HL-60 (cell line): ENCODE measurements at regions not wholly inside any gene's neighbourhood (a gene's known extent, or its start where the extent isn't known, plus 50 kb on each side); places are given as distances from the start of the nearest gene placed in this dataset.

Experiments
- DNase-seq, 2 experiments: peaks; one replicate each; pipeline ENCODE4 v3.0.0-alpha.2; 2010 to 2020; ENCODE audit warnings: low read depth in 1 of 2, low spot score in 1 of 2
- H3K27ac ChIP-seq: fragments of 250-450 bp; sonication (Bioruptor Pico); replicated peaks from 2 replicates; pipeline ENCODE4 v1.5.1; 2020; ENCODE audit warnings: mild to moderate bottlenecking, moderate library complexity
- H3K27me3 ChIP-seq: fragments of 250-450 bp; sonication (Bioruptor Pico); 2 replicates; pipeline ENCODE4 v1.5.1; 2021; ENCODE audit warnings: mild to moderate bottlenecking, moderate library complexity; ENCODE audit not compliant: insufficient read depth, poor library complexity, severe bottlenecking
- H3K4me3 ChIP-seq: replicated peaks from 2 replicates; pipeline ENCODE4 v1.5.1; 2011; ENCODE audit warnings: mild to moderate bottlenecking, control low read depth, low read length; ENCODE audit not compliant: insufficient read depth
- CTCF ChIP-seq: IDR thresholded peaks from one replicate; pipeline ENCODE4 v1.5.1; 2011; ENCODE audit warnings: low read length, control low read depth, inconsistent platforms; ENCODE audit not compliant: insufficient read depth
- GABPA ChIP-seq: IDR thresholded peaks from 2 replicates; pipeline ENCODE4 v1.6.1; 2012; ENCODE audit warnings: low read depth
- POLR2AphosphoS5 ChIP-seq: IDR thresholded peaks from 2 replicates; pipeline ENCODE4 v1.6.1; 2012; ENCODE audit warnings: low read depth
- SPI1 ChIP-seq: IDR thresholded peaks from 2 replicates; pipeline ENCODE4 v1.6.1; 2012; ENCODE audit warnings: low read depth, mild to moderate bottlenecking, borderline replicate concordance
- TF ChIP-seq, protein P1 (sequence below): IDR thresholded peaks from 2 replicates; pipeline ENCODE4 v1.6.1; 2012; ENCODE audit warnings: low read depth; ENCODE audit not compliant: insufficient replicate concordance

- Histone ChIP-seq H3K4me3 (no peak overlapping the region), H3K27me3 (peaks cover 38% of the 10 kb centered on the region), H3K27ac (no peak overlapping the region)
- DNase-seq, result no peak
- TF ChIP-seq, protein P1, sequence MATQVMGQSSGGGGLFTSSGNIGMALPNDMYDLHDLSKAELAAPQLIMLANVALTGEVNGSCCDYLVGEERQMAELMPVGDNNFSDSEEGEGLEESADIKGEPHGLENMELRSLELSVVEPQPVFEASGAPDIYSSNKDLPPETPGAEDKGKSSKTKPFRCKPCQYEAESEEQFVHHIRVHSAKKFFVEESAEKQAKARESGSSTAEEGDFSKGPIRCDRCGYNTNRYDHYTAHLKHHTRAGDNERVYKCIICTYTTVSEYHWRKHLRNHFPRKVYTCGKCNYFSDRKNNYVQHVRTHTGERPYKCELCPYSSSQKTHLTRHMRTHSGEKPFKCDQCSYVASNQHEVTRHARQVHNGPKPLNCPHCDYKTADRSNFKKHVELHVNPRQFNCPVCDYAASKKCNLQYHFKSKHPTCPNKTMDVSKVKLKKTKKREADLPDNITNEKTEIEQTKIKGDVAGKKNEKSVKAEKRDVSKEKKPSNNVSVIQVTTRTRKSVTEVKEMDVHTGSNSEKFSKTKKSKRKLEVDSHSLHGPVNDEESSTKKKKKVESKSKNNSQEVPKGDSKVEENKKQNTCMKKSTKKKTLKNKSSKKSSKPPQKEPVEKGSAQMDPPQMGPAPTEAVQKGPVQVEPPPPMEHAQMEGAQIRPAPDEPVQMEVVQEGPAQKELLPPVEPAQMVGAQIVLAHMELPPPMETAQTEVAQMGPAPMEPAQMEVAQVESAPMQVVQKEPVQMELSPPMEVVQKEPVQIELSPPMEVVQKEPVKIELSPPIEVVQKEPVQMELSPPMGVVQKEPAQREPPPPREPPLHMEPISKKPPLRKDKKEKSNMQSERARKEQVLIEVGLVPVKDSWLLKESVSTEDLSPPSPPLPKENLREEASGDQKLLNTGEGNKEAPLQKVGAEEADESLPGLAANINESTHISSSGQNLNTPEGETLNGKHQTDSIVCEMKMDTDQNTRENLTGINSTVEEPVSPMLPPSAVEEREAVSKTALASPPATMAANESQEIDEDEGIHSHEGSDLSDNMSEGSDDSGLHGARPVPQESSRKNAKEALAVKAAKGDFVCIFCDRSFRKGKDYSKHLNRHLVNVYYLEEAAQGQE, result no peak
- TF ChIP-seq GABPA (no peak), CTCF (no peak), POLR2AphosphoS5 (no peak), SPI1 (no peak)
Measured at GRCh38 chr17:56674401-56674925, 81.0 kb downstream of the NOG start.

DNA sequence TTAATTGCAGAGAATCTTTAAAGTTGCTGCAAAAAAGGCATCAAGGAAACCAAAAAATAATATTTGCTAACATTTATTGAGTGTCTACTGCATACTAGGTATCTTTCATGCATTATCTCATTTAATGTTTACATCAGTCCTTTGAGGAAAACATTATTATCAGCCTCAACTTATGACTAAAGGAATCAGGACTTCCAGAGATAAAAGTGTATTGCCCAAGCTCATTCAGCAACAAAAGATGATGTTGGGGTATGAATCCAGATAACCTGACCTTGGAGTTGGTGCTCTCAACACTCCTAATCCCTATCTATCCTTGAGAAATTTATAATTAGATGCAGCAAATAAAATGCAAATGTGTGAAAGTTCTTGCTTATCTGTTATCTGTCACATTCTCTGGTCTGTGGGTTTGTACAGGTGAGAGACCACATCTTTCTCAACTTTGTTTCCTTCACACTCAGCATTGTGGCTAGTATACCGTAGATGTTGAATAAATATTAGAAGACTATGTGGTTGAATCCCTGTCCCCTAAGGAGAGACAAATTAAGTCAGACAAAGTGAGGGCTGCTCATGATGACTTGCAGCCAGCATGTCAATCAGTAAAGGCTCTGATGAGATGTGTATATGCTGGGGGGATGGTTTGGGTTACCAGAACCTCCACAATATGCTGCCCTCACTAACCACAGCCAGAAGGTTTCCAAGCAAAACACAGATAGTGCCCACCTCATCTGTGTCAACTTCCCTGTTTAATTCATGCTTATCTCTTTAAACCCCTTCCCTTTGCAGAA lies 82.6 kb downstream of the NOG start:
- TF ChIP-seq GABPA, result no peak
- no peak for TF ChIP-seq CTCF
- TF ChIP-seq POLR2AphosphoS5, result no peak
- TF ChIP-seq SPI1, result no peak
- TF ChIP-seq, protein P1, result no peak
- DNase-seq, result no peak
- no peak overlapping the region for H3K27ac ChIP-seq
- peaks cover 52% of the 10 kb centered on the region for H3K27me3 ChIP-seq
- H3K4me3 ChIP-seq, result no peak overlapping the region

DNA sequence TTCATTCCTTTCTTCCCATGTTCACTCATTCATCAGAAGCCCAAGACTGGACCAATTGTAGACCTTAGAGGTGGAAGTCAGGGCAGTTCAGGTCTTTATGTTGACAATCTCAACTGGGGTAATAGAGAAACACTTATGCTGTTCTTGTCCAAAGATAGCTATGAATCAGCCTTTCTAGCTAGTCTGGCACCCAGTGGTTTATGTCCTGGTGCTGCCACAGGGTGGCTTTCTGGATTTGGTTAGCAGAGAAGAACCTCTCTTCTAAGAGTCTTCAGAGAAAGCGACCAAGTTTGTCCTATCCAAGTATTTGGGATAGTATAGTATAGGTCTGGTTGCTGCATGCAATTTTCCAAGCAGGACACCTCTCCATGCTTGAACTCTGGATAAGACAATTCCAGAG lies 83.3 kb downstream of the NOG start:
- TF ChIP-seq POLR2AphosphoS5 (no peak), CTCF (no peak), SPI1 (no peak), GABPA (no peak)
- TF ChIP-seq, protein P1, result no peak
- no peak for DNase-seq
- Histone ChIP-seq H3K4me3 (no peak overlapping the region), H3K27ac (no peak overlapping the region), H3K27me3 (peaks cover 53% of the 10 kb centered on the region)
